GM23338 (cell line): ENCODE measurements at regions not wholly inside any gene's neighbourhood (a gene's known extent, or its start where the extent isn't known, plus 50 kb on each side); places are given as distances from the start of the nearest gene placed in this dataset.

Experiments
- ATAC-seq: fragments of 200-7000 bp; cut with Tn5 transposase; 3 replicates; pipeline ENCODE4 v1.9.1; 2020
- DNase-seq: peaks from one replicate; pipeline ENCODE4 v3.0.0-alpha.2; 2015; ENCODE audit warnings: low spot score
- H2AFZ ChIP-seq: fragments of 200-600 bp; sonication (generic); 2 replicates; pipeline ENCODE4 v1.8.0; 2016; ENCODE audit warnings: antibody characterized with exemption, mild to moderate bottlenecking, moderate library complexity
- H3F3A ChIP-seq: fragments of 200-600 bp; sonication (generic); replicated peaks from 2 replicates; pipeline ENCODE4 v1.8.0; 2017; ENCODE audit warnings: antibody characterized with exemption, mixed run types, low read depth
- H3K27ac ChIP-seq: fragments of 200-600 bp; sonication (generic); 2 replicates; pipeline ENCODE4 v1.6.1; 2016; ENCODE audit warnings: low read depth
- H3K27me3 ChIP-seq: fragments of 200-600 bp; sonication (generic); 2 replicates; pipeline ENCODE4 v1.8.0; 2016; ENCODE audit warnings: mild to moderate bottlenecking, mixed run types, moderate library complexity; ENCODE audit not compliant: insufficient read depth
- H3K36me3 ChIP-seq: fragments of 200-600 bp; sonication (generic); 2 replicates; pipeline ENCODE4 v1.8.0; 2016; ENCODE audit warnings: mild to moderate bottlenecking; ENCODE audit not compliant: insufficient read depth
- H3K4me1 ChIP-seq: fragments of 200-600 bp; sonication (generic); 2 replicates; pipeline ENCODE4 v1.8.0; 2016; ENCODE audit warnings: mild to moderate bottlenecking, moderate library complexity; ENCODE audit not compliant: insufficient read depth
- H3K4me2 ChIP-seq: fragments of 200-600 bp; sonication (generic); 2 replicates; pipeline ENCODE4 v1.7.1; 2017; ENCODE audit warnings: mixed run types
- H3K4me3 ChIP-seq: fragments of 200-600 bp; sonication (generic); 2 replicates; pipeline ENCODE4 v1.6.1; 2016; ENCODE audit warnings: mixed run types
- H3K79me2 ChIP-seq: fragments of 200-600 bp; sonication (generic); replicated peaks from 2 replicates; pipeline ENCODE4 v1.8.0; 2017; ENCODE audit warnings: mild to moderate bottlenecking; ENCODE audit not compliant: insufficient read depth
- H3K9me2 ChIP-seq: fragments of 200-600 bp; sonication (generic); 2 replicates; pipeline ENCODE4 v1.8.0; 2017; ENCODE audit not compliant: insufficient read depth
- H4K20me1 ChIP-seq: fragments of 200-600 bp; sonication (generic); replicated peaks from 2 replicates; pipeline ENCODE4 v1.8.0; 2017; ENCODE audit warnings: mild to moderate bottlenecking; ENCODE audit not compliant: insufficient read depth
- H3K27ac Mint-ChIP-seq: 2 replicates; pipeline ENCODE4 v1.8.0; 2020; ENCODE audit warnings: inconsistent platforms, mild to moderate bottlenecking, moderate library complexity, mixed read lengths
- H3K27me3 Mint-ChIP-seq: 3 replicates; pipeline ENCODE4 v1.8.0; 2022; ENCODE audit warnings: low read depth, mild to moderate bottlenecking, moderate library complexity, mixed read lengths, inconsistent platforms; ENCODE audit not compliant: insufficient read depth, poor library complexity
- H3K36me3 Mint-ChIP-seq: 3 replicates; pipeline ENCODE4 v1.8.0; 2021; ENCODE audit warnings: low read depth, mild to moderate bottlenecking, inconsistent platforms, moderate library complexity, mixed read lengths
- H3K4me1 Mint-ChIP-seq: 3 replicates; pipeline ENCODE4 v1.8.0; 2020; ENCODE audit warnings: mild to moderate bottlenecking, inconsistent platforms, mixed read lengths
- H3K4me3 Mint-ChIP-seq: 3 replicates; pipeline ENCODE4 v1.8.0; 2021; ENCODE audit warnings: moderate library complexity, mild to moderate bottlenecking, inconsistent platforms, mixed read lengths
- H3K9me3 Mint-ChIP-seq: 3 replicates; pipeline ENCODE4 v1.8.0; 2020; ENCODE audit warnings: moderate library complexity, mild to moderate bottlenecking, inconsistent platforms, mixed read lengths
- CREB1 ChIP-seq: fragments of 250-450 bp; sonication (Bioruptor Pico); IDR thresholded peaks from 2 replicates; pipeline ENCODE4 v1.5.0; 2020; ENCODE audit warnings: low read depth, mild to moderate bottlenecking, moderate library complexity
- EZH2 ChIP-seq: fragments of 200-600 bp; sonication (generic); IDR thresholded peaks from one replicate; pipeline ENCODE4 v1.8.0; 2017; ENCODE audit warnings: antibody characterized with exemption, mild to moderate bottlenecking, low read depth; ENCODE audit not compliant: unreplicated experiment
- NANOG ChIP-seq: IDR thresholded peaks from 2 replicates; pipeline ENCODE4 v1.6.1; 2016; ENCODE audit warnings: antibody characterized with exemption, borderline replicate concordance
- POLR2AphosphoS5 ChIP-seq: IDR thresholded peaks from 2 replicates; pipeline ENCODE4 v1.6.1; 2016; ENCODE audit warnings: antibody characterized with exemption, low read depth
- STAT1 ChIP-seq: IDR thresholded peaks from one replicate; pipeline ENCODE4 v1.6.1; 2016; ENCODE audit warnings: antibody characterized with exemption; ENCODE audit not compliant: unreplicated experiment
- ZNF114 ChIP-seq: fragments of 250-450 bp; sonication (Bioruptor Pico); IDR thresholded peaks from 2 replicates; pipeline ENCODE4 v1.5.0; 2020; ENCODE audit warnings: mild to moderate bottlenecking, moderate library complexity
- ZNF331 ChIP-seq: fragments of 250-450 bp; sonication (Bioruptor Pico); IDR thresholded peaks from 2 replicates; pipeline ENCODE4 v1.5.0; 2020; ENCODE audit warnings: low read depth, mild to moderate bottlenecking, moderate library complexity
- TF ChIP-seq, protein P1 (sequence below), 2 experiments: fragments of 200-600 bp in 1 of 2; sonication (generic) in 1 of 2; conservative IDR thresholded peaks; 2 replicates each; pipeline versions ENCODE4 v1.5.1 to v1.6.1; 2016 to 2017; ENCODE audit warnings: antibody characterized with exemption in 2 of 2, low read depth in 2 of 2, mild to moderate bottlenecking in 2 of 2, moderate library complexity in 1 of 2
- TF ChIP-seq, protein P2 (sequence below): IDR thresholded peaks from one replicate; pipeline ENCODE4 v1.6.1; 2018; ENCODE audit warnings: antibody characterized with exemption; ENCODE audit not compliant: unreplicated experiment

DNA sequence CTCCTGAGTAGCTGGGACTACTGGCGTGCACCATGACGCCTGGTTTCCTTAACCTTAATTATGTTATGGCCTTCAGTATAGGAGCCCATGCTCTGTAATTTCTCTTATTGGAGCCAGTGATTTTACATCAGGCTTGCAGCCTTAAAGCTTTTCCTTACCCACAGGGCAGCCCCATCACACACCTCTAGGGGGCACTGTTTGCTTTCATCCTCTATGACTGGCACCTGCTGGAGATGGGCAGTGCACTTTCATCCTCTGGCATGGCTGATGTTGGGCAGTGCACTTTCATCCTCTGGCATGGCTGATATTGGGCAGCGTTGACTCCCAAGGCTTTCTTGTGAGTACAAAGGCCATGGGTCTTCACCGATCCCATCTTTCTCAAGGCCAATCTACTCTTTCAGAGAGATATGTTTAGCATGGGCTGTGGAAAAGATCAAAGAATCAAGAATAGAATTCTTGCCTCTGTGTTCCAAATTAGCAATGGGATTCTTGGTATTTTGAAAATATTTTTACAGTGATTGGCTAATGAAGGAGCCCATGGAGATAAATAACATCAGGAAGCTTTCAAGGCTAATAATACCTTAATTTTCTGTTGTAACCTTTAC is 80.7 kb upstream of the MEX3C start:
- DNase-seq, result peak; percentile 83
- TF ChIP-seq, protein P1, sequence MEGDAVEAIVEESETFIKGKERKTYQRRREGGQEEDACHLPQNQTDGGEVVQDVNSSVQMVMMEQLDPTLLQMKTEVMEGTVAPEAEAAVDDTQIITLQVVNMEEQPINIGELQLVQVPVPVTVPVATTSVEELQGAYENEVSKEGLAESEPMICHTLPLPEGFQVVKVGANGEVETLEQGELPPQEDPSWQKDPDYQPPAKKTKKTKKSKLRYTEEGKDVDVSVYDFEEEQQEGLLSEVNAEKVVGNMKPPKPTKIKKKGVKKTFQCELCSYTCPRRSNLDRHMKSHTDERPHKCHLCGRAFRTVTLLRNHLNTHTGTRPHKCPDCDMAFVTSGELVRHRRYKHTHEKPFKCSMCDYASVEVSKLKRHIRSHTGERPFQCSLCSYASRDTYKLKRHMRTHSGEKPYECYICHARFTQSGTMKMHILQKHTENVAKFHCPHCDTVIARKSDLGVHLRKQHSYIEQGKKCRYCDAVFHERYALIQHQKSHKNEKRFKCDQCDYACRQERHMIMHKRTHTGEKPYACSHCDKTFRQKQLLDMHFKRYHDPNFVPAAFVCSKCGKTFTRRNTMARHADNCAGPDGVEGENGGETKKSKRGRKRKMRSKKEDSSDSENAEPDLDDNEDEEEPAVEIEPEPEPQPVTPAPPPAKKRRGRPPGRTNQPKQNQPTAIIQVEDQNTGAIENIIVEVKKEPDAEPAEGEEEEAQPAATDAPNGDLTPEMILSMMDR (conservative IDR thresholded peaks at IDR 0.05; ENCODE audit: low read depth in 2 of 2), result peak; percentile 95 to 97
- TF ChIP-seq CREB1 (no peak), EZH2 (no peak), NANOG (no peak)

DNA sequence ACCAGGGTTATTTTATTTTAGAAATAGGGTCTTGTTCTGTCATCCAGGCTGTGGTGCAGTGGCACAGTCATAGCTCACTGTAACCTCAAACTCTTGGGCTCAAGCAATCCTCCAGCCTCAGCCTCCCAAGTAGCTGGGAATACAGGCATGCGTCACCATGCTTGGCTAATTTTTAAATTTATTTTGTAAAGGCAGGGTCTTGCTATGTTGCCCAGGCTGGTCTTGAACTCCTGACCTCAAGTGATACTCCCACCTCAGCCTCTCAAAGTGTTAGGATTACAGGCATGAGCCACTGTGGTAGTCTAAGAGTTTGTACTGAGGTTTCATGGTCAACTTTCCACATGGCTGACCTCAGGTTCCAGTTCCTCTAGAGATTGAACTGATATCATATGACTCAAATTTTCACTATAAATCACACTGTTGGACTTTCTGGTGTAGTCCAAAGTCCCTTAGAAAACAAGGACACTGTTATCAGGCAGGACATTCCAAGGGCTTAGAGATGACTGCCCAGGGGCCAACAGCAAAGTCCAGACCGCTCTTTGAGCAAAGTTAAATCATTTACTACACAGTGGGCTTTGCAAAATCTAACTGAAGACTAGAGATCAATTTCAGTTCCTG is 82.0 kb upstream of the MEX3C start:
- Mint-ChIP-seq H3K9me3 (peaks cover 2% of the 10 kb centered on the region; the same call in 1 of the 3 replicates), H3K27me3 (no peaks in the 10 kb centered on the region), H3K4me3 (no peak overlapping the region), H3K27ac (no peak overlapping the region), H3K36me3 (no peaks in the 10 kb centered on the region; the same call in 2 of the 3 replicates), H3K4me1 (peaks cover 30% of the 10 kb centered on the region)
- no peaks in the 10 kb centered on the region for H3K36me3 ChIP-seq
- H3K9me2 ChIP-seq, result peaks cover 7% of the 10 kb centered on the region; the same call in 1 of the 2 replicates
- no peaks in the 10 kb centered on the region for H3K79me2 ChIP-seq
- DNase-seq, result no peak
- no peak overlapping the region for H3K27ac ChIP-seq
- H3K4me3 ChIP-seq, result no peak overlapping the region
- no peak for ATAC-seq
- H3F3A ChIP-seq, result no peaks in the 10 kb centered on the region
- TF ChIP-seq, protein P1 (conservative IDR thresholded peaks at IDR 0.05; ENCODE audit: low read depth in 2 of 2), result no peak
- TF ChIP-seq NANOG, result no peak
- no peak for TF ChIP-seq POLR2AphosphoS5
- no peak for TF ChIP-seq ZNF114 (CRISPR knock-in tag)
- TF ChIP-seq, protein P2, sequence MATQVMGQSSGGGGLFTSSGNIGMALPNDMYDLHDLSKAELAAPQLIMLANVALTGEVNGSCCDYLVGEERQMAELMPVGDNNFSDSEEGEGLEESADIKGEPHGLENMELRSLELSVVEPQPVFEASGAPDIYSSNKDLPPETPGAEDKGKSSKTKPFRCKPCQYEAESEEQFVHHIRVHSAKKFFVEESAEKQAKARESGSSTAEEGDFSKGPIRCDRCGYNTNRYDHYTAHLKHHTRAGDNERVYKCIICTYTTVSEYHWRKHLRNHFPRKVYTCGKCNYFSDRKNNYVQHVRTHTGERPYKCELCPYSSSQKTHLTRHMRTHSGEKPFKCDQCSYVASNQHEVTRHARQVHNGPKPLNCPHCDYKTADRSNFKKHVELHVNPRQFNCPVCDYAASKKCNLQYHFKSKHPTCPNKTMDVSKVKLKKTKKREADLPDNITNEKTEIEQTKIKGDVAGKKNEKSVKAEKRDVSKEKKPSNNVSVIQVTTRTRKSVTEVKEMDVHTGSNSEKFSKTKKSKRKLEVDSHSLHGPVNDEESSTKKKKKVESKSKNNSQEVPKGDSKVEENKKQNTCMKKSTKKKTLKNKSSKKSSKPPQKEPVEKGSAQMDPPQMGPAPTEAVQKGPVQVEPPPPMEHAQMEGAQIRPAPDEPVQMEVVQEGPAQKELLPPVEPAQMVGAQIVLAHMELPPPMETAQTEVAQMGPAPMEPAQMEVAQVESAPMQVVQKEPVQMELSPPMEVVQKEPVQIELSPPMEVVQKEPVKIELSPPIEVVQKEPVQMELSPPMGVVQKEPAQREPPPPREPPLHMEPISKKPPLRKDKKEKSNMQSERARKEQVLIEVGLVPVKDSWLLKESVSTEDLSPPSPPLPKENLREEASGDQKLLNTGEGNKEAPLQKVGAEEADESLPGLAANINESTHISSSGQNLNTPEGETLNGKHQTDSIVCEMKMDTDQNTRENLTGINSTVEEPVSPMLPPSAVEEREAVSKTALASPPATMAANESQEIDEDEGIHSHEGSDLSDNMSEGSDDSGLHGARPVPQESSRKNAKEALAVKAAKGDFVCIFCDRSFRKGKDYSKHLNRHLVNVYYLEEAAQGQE, result no peak
- no peak for TF ChIP-seq ZNF331 (CRISPR knock-in tag)
- no peak for TF ChIP-seq STAT1
- no peak overlapping the region for H3K4me2 ChIP-seq
- no peaks in the 10 kb centered on the region for H4K20me1 ChIP-seq
- no peak overlapping the region for H2AFZ ChIP-seq
- no peaks in the 10 kb centered on the region for H3K27me3 ChIP-seq
- peaks cover 26% of the 10 kb centered on the region for H3K4me1 ChIP-seq

More for the DNA sequence above, 80.7 kb upstream of the MEX3C start:
- Histone ChIP-seq H2AFZ (no peak overlapping the region), H3K36me3 (no peaks in the 10 kb centered on the region), H3F3A (no peaks in the 10 kb centered on the region), H4K20me1 (no peaks in the 10 kb centered on the region), H3K4me1 (peaks cover 26% of the 10 kb centered on the region), H3K79me2 (no peaks in the 10 kb centered on the region), H3K9me2 (peaks cover 7% of the 10 kb centered on the region; the same call in 1 of the 2 replicates), H3K4me3 (no peak overlapping the region), H3K4me2 (no peak overlapping the region), H3K27ac (no peak overlapping the region), H3K27me3 (no peaks in the 10 kb centered on the region)
- H3K36me3 Mint-ChIP-seq, result no peaks in the 10 kb centered on the region; the same call in 2 of the 3 replicates
- H3K9me3 Mint-ChIP-seq, result peaks cover 2% of the 10 kb centered on the region; the same call in 1 of the 3 replicates
- ATAC-seq, result peak; percentile 95
- no peak overlapping the region for H3K4me3 Mint-ChIP-seq
- H3K27ac Mint-ChIP-seq, result no peak overlapping the region; the same call in 1 of the 2 replicates
- H3K27me3 Mint-ChIP-seq, result no peaks in the 10 kb centered on the region
- peaks cover 35% of the 10 kb centered on the region for H3K4me1 Mint-ChIP-seq
